Uterus (tissue), 3 donors: ENCODE measurements at regions not wholly inside any gene's neighbourhood (a gene's known extent, or its start where the extent isn't known, plus 50 kb on each side); places are given as distances from the start of the nearest gene placed in this dataset.

Source experiments
- DNase-seq, 2 donors: peaks; one replicate each; pipeline ENCODE4 v3.0.0-alpha.2; 2019 to 2020
- H3K27ac ChIP-seq, 2 donors: fragments of 200-600 bp; sonication (generic); 1 replicate in 1 of 2; 2 replicates in 1 of 2; pipeline ENCODE4 v1.5.1; 2016 to 2018
- H3K27me3 ChIP-seq, 2 donors: fragments of 200-600 bp; sonication (generic); one replicate each; pipeline ENCODE4 v1.5.1; 2018 to 2019; ENCODE audit warnings: control low read depth in 1 of 2
- H3K36me3 ChIP-seq, 2 donors: fragments of 200-600 bp; sonication (generic); one replicate each; pipeline ENCODE4 v1.5.1; 2019; ENCODE audit warnings: control low read depth in 1 of 2
- H3K4me1 ChIP-seq, 2 donors: fragments of 200-600 bp; sonication (generic); one replicate each; pipeline ENCODE4 v1.5.1; 2018 to 2019; ENCODE audit warnings: control low read depth in 1 of 2
- H3K4me3 ChIP-seq, 2 donors: fragments of 200-600 bp; sonication (generic); 1 replicate in 1 of 2; 2 replicates in 1 of 2; pipeline ENCODE4 v1.5.1; 2018 to 2019; ENCODE audit warnings: mild to moderate bottlenecking in 1 of 2
- H3K9me3 ChIP-seq, 2 donors: fragments of 200-600 bp; sonication (generic); one replicate each; pipeline ENCODE4 v1.5.1; 2019; ENCODE audit warnings: control low read depth in 1 of 2
- CTCF ChIP-seq, 4 experiments: fragments of 200-600 bp in 2 of 4; fragments of 450-650 bp in 2 of 4; sonication (generic) in 2 of 4; IDR thresholded peaks; one replicate each; pipeline ENCODE4 v1.5.1; 2016 to 2019; ENCODE audit warnings: antibody characterized with exemption in 4 of 4, mild to moderate bottlenecking in 2 of 4, moderate library complexity in 1 of 4
- POLR2A ChIP-seq, 2 donors: fragments of 450-650 bp; IDR thresholded peaks; one replicate each; pipeline ENCODE4 v1.6.1; 2016; ENCODE audit warnings: antibody characterized with exemption in 2 of 2, mild to moderate bottlenecking in 1 of 2, moderate library complexity in 1 of 2
- intact Hi-C: fragments of 100-400 bp; cut with DNase I; formaldehyde crosslinking; loops from one replicate; pipeline ENCODE4 v1.15.1; 2023; ENCODE audit warnings: low total_unique reads
- donor health status: DM: yes; HTN: yes; CAD: no.

GRCh38 chr5:174339130-174339529, 293.6 kb downstream of the NSG2 start:
- no peak for DNase-seq
- TF ChIP-seq CTCF (IDR thresholded peaks at IDR 0.05) = no peak
- TF ChIP-seq POLR2A (IDR thresholded peaks at IDR 0.05) = no peak
- no peaks in the 10 kb centered on the region for H3K9me3 ChIP-seq
- intact Hi-C loops = no loop called here
- H3K4me1 ChIP-seq = no peaks in the 10 kb centered on the region
- H3K27me3 ChIP-seq = no peaks in the 10 kb centered on the region
- no peak overlapping the region for H3K27ac ChIP-seq
- H3K36me3 ChIP-seq = no peaks in the 10 kb centered on the region
- H3K4me3 ChIP-seq = no peak overlapping the region

GRCh38 chr5:174340226-174340625, 294.7 kb downstream of the NSG2 start:
- Histone ChIP-seq H3K36me3 (no peaks in the 10 kb centered on the region), H3K27ac (no peak overlapping the region), H3K4me1 (no peaks in the 10 kb centered on the region), H3K4me3 (no peak overlapping the region), H3K27me3 (no peaks in the 10 kb centered on the region), H3K9me3 (no peaks in the 10 kb centered on the region)
- DNase-seq = no peak
- TF ChIP-seq POLR2A (IDR thresholded peaks at IDR 0.05) = no peak
- TF ChIP-seq CTCF (IDR thresholded peaks at IDR 0.05) = no peak
- intact Hi-C loops = no loop called here

GRCh38 chr5:174342696-174343095, 297.2 kb downstream of the NSG2 start:
- no peak for TF ChIP-seq POLR2A (IDR thresholded peaks at IDR 0.05)
- no peak for TF ChIP-seq CTCF (IDR thresholded peaks at IDR 0.05)
- H3K4me3 ChIP-seq = no peak overlapping the region
- DNase-seq = no peak
- no peaks in the 10 kb centered on the region for H3K27me3 ChIP-seq
- intact Hi-C loops = no loop called here
- no peaks in the 10 kb centered on the region for H3K9me3 ChIP-seq
- H3K4me1 ChIP-seq = no peaks in the 10 kb centered on the region
- H3K36me3 ChIP-seq = no peaks in the 10 kb centered on the region
- no peak overlapping the region for H3K27ac ChIP-seq

GRCh38 chr5:174343826-174344225, 298.3 kb downstream of the NSG2 start:
- DNase-seq = no peak
- Histone ChIP-seq H3K27ac (no peak overlapping the region), H3K4me3 (no peak overlapping the region), H3K9me3 (no peaks in the 10 kb centered on the region), H3K4me1 (no peaks in the 10 kb centered on the region), H3K36me3 (no peaks in the 10 kb centered on the region), H3K27me3 (no peaks in the 10 kb centered on the region)
- TF ChIP-seq CTCF (IDR thresholded peaks at IDR 0.05) = no peak
- TF ChIP-seq POLR2A (IDR thresholded peaks at IDR 0.05) = no peak
- intact Hi-C loops = no loop called here

- no peak for DNase-seq
- H3K9me3 ChIP-seq = no peaks in the 10 kb centered on the region
- H3K4me1 ChIP-seq = no peaks in the 10 kb centered on the region
- H3K36me3 ChIP-seq = no peaks in the 10 kb centered on the region
- no peak for TF ChIP-seq POLR2A (IDR thresholded peaks at IDR 0.05)
- TF ChIP-seq CTCF (IDR thresholded peaks at IDR 0.05) = no peak
- intact Hi-C loops = no loop called here
- no peak overlapping the region for H3K4me3 ChIP-seq
- H3K27me3 ChIP-seq = no peaks in the 10 kb centered on the region
- no peak overlapping the region for H3K27ac ChIP-seq
Observed at GRCh38 chr5:174344335-174344734, 298.8 kb downstream of the NSG2 start.
